ENCODE measurements at regions not wholly inside any gene's neighbourhood (a gene's known extent, or its start where the extent isn't known, plus 50 kb on each side); places are given as distances from the start of the nearest gene placed in this dataset.

DNA sequence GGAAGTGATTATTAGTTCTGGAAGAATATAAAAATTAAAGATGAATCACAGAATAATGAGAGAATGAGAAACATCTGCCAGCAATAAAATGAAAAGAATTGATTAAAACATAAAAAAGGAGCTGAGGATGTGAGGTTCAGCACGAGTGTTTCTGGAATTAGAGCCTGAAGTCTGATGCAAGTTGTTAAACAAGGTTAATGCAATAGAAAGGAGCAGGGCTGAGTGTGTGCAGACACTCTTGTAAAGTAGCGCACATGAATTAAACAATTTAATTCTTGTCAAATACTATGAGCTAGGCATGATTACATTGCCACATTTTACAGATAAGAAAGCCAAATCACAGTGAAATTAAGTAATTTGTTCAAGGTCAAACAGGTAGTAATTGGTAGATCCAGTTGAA is 384.2 kb downstream of the TAF11L14 start (continued):
- TF ChIP-seq, protein P1, sequence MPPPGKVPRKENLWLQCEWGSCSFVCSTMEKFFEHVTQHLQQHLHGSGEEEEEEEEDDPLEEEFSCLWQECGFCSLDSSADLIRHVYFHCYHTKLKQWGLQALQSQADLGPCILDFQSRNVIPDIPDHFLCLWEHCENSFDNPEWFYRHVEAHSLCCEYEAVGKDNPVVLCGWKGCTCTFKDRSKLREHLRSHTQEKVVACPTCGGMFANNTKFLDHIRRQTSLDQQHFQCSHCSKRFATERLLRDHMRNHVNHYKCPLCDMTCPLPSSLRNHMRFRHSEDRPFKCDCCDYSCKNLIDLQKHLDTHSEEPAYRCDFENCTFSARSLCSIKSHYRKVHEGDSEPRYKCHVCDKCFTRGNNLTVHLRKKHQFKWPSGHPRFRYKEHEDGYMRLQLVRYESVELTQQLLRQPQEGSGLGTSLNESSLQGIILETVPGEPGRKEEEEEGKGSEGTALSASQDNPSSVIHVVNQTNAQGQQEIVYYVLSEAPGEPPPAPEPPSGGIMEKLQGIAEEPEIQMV (tag; conservative IDR thresholded peaks at IDR 0.05; ENCODE audit: low read depth): no peak
- no peak for TF ChIP-seq POLR2A (conservative IDR thresholded peaks at IDR 0.05)

DNA sequence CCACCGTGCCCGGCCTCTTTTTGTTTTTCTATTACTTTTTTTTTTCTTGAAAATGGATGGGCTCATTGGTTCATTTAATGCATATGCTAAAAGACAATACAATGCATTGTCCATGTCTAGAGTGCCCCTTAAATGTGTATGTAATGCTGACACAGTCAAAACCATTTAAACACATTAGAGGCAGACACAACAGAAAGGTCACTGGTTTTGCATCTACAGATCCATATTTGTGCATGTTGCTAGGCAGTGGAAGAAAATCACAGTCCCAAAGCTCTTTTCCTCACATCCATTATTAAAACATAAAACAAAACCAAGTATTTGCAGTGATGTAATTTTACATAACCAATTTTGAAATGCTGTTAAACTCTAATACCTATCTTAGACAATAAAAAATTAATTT is 389.0 kb downstream of the TAF11L14 start:
- Histone ChIP-seq H3K4me3 (no peak overlapping the region), H3K36me3 (ENCODE audit: control insufficient read depth, insufficient read depth, low read length) (no peaks in the 10 kb centered on the region), H2AFZ (ENCODE audit: low read depth, low read length) (no peak overlapping the region), H3K9me3 (replicated peaks; ENCODE audit: control insufficient read depth, insufficient read depth, low read depth, low read length) (no peaks in the 10 kb centered on the region), H4K20me1 (replicated peaks; ENCODE audit: control insufficient read depth, insufficient read depth, low read length) (no peaks in the 10 kb centered on the region), H3K4me2 (ENCODE audit: insufficient read depth, low read length) (no peak overlapping the region), H3K27me3 (ENCODE audit: control insufficient read depth in 2 of 2, insufficient read depth in 2 of 2, low read length in 2 of 2) (no peaks in the 10 kb centered on the region), H3K9me1 (ENCODE audit: control insufficient read depth, insufficient read depth, low read length) (no peaks in the 10 kb centered on the region), H3K4me1 (replicated peaks in 1 of 2; ENCODE audit: control insufficient read depth in 2 of 2, insufficient read depth in 2 of 2, low read length in 2 of 2) (no peaks in the 10 kb centered on the region), H3K79me2 (ENCODE audit: control insufficient read depth, insufficient read depth, low read length) (no peaks in the 10 kb centered on the region), H3K9ac (ENCODE audit: insufficient read depth in 1 of 2, low read depth in 2 of 2, low read length in 2 of 2) (no peak overlapping the region), H3K27ac (ENCODE audit: extremely low read depth, low read depth, low read length) (no peak overlapping the region)
- BruUV-seq (replicated peaks): no TSS peak
- DNase-seq (ENCODE audit: extremely low read depth in 1 of 4, low spot score in 3 of 4): no peak
- FAIRE-seq: no peak
- intact Hi-C loops (cut with micrococcal nuclease): no loop called here
- TF ChIP-seq ZNF174 (CRISPR knock-in tag; IDR thresholded peaks at IDR 0.05) (no peak), BRF1 (IDR thresholded peaks at IDR 0.05; ENCODE audit: borderline replicate concordance, extremely low read depth, insufficient read length) (no peak), NBN (IDR thresholded peaks at IDR 0.05; ENCODE audit: low read depth) (no peak), ETV1 (tag; conservative IDR thresholded peaks at IDR 0.05; ENCODE audit: low read depth) (no peak), EP400 (IDR thresholded peaks at IDR 0.05) (no peak), HNRNPUL1 (IDR thresholded peaks at IDR 0.05; ENCODE audit: low read length) (no peak), SNRNP70 (optimal IDR thresholded peaks at IDR 0.05; ENCODE audit: low read depth, low read length) (no peak), NR1H2 (CRISPR knock-in tag; IDR thresholded peaks at IDR 0.05) (no peak), E2F6 (IDR thresholded peaks at IDR 0.05; ENCODE audit: borderline replicate concordance in 1 of 2, extremely low read depth in 1 of 2, insufficient read depth in 1 of 2, insufficient read length in 1 of 2, low read depth in 1 of 2, low read length in 1 of 2, poor library complexity in 1 of 2, severe bottlenecking in 1 of 2) (no peak), TFE3 (CRISPR knock-in tag; IDR thresholded peaks at IDR 0.05) (no peak), JUND (IDR thresholded peaks at IDR 0.05; ENCODE audit: borderline replicate concordance, low read depth, low read length) (no peak), JUND (tag; IDR thresholded peaks at IDR 0.05; ENCODE audit: borderline replicate concordance, low read depth, low read length) (no peak), XRCC5 (IDR thresholded peaks at IDR 0.05; ENCODE audit: low read depth, low read length) (no peak), RBFOX2 (IDR thresholded peaks at IDR 0.05; ENCODE audit: low read depth, low read length) (no peak), HNRNPK (IDR thresholded peaks at IDR 0.05; ENCODE audit: low read depth, low read length, poor library complexity, severe bottlenecking) (no peak)
- TF ChIP-seq, protein P2, sequence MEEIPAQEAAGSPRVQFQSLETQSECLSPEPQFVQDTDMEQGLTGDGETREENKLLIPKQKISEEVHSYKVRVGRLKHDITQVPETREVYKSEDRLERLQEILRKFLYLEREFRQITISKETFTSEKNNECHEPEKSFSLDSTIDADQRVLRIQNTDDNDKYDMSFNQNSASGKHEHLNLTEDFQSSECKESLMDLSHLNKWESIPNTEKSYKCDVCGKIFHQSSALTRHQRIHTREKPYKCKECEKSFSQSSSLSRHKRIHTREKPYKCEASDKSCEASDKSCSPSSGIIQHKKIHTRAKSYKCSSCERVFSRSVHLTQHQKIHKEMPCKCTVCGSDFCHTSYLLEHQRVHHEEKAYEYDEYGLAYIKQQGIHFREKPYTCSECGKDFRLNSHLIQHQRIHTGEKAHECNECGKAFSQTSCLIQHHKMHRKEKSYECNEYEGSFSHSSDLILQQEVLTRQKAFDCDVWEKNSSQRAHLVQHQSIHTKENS (CRISPR knock-in tag; IDR thresholded peaks at IDR 0.05): no peak
- CTCF ChIA-PET (ENCODE audit: low intra/inter-chr PET ratio): interaction anchor here (0.6 kb wide), 1 partner anchor 906 kb away, joined by 6 read pairs; no protein-coding TSS in a partner anchor
- in situ Hi-C loops (cut with MboI): no loop called here
- POLR2A ChIA-PET: no interaction called here
- ATAC-seq: no peak
- WGBS (ENCODE audit: insufficient coverage, low coverage, missing lambda C conversion rate): 9% methylated on average over 2 of the region's 2 CpGs
